Kidney (tissue), 13 donors: ENCODE measurements at regions not wholly inside any gene's neighbourhood (a gene's known extent, or its start where the extent isn't known, plus 50 kb on each side); places are given as distances from the start of the nearest gene placed in this dataset.
"Not testable (repeated sequence)": the region's sequence is repeated elsewhere in the genome, so short reads cannot be mapped to it uniquely, and the experiment has no call there.

Experiments
- DNase-seq, 5 donors: peaks; one replicate each; pipeline ENCODE4 v3.0.0-alpha.2; 2013 to 2020
- FAIRE-seq: peaks from 2 replicates; lab custom pipeline; 2012; peaks lifted over from hg19 to GRCh38; lab: Jason Lieb, UNC
- H3K27ac ChIP-seq, 2 donors: one replicate each; pipeline ENCODE4 v1.7.0; 2013; ENCODE audit warnings: low read depth in 2 of 2, low read length in 2 of 2, inconsistent platforms in 1 of 2
- H3K27me3 ChIP-seq: one replicate; pipeline ENCODE4 v1.7.1; 2013; ENCODE audit warnings: low read length, inconsistent platforms; ENCODE audit not compliant: control insufficient read depth, insufficient read depth
- H3K36me3 ChIP-seq, 3 donors: one replicate each; pipeline versions ENCODE4 v1.7.0 to v1.7.1; 2013; ENCODE audit warnings: low read length in 3 of 3, control low read depth in 1 of 3, inconsistent platforms in 1 of 3; ENCODE audit not compliant: insufficient read depth in 3 of 3, control insufficient read depth in 2 of 3
- H3K4me1 ChIP-seq, 3 donors: one replicate each; pipeline versions ENCODE4 v1.7.0 to v1.7.1; 2013; ENCODE audit warnings: low read length in 3 of 3, inconsistent platforms in 1 of 3, low read depth in 1 of 3; ENCODE audit not compliant: control insufficient read depth in 2 of 3, insufficient read depth in 2 of 3
- H3K4me3 ChIP-seq, 3 donors: one replicate each; pipeline versions ENCODE4 v1.7.0 to v1.8.1; 2013; ENCODE audit warnings: low read length in 3 of 3, control low read depth in 1 of 3, inconsistent platforms in 1 of 3
- H3K9ac ChIP-seq, 3 donors: one replicate each; pipeline versions ENCODE4 v1.7.0 to v1.7.1; 2013; ENCODE audit warnings: low read length in 3 of 3, control low read depth in 1 of 3, inconsistent platforms in 1 of 3
- H3K9me3 ChIP-seq, 3 donors: one replicate each; pipeline versions ENCODE4 v1.7.0 to v1.7.1; 2013; ENCODE audit warnings: low read length in 3 of 3, control low read depth in 1 of 3, inconsistent platforms in 1 of 3; ENCODE audit not compliant: control insufficient read depth in 2 of 3, insufficient read depth in 1 of 3
- CTCF ChIP-seq: IDR thresholded peaks from 3 replicates; pipeline ENCODE4 v1.5.1; 2012; ENCODE audit warnings: mild to moderate bottlenecking, moderate library complexity, borderline replicate concordance; ENCODE audit not compliant: insufficient read depth; ENCODE audit errors: extremely low read depth
- intact Hi-C: fragments of 100-400 bp; cut with DNase I; formaldehyde crosslinking; loops from one replicate; pipeline ENCODE4 v1.11.1; 2022
- donor health status: control.
- donor health status: control.
- donor health status: control.
- donor health status: control.
- donor health status: control.
- donor health status: DM: yes; HTN: yes; CAD: no.
- donor health status: Normal renal cell carcinoma (clear cell type).

- FAIRE-seq, result no peak
- no peaks in the 10 kb centered on the region for H3K9me3 ChIP-seq
- H3K36me3 ChIP-seq, result no peaks in the 10 kb centered on the region
- no peak overlapping the region for H3K9ac ChIP-seq
- H3K27ac ChIP-seq, result no peak overlapping the region
- H3K27me3 ChIP-seq, result no peaks in the 10 kb centered on the region
- no peaks in the 10 kb centered on the region for H3K4me1 ChIP-seq
- peak in 1 of 5 donors; percentile 36 for DNase-seq
- intact Hi-C loops, result no loop called here
- no peak for TF ChIP-seq CTCF
- no peak overlapping the region for H3K4me3 ChIP-seq
Measured at GRCh38 chr12:131559517-131560516, 151.1 kb upstream of the SFSWAP start.

GRCh38 chr12:131561051-131561450 lies 149.8 kb upstream of the SFSWAP start:
- no peak for FAIRE-seq

GRCh38 chr12:131561891-131562684 lies 148.8 kb upstream of the SFSWAP start:
- no peak for TF ChIP-seq CTCF
- H3K4me3 ChIP-seq, result no peak overlapping the region
- H3K36me3 ChIP-seq, result no peaks in the 10 kb centered on the region
- no peaks in the 10 kb centered on the region for H3K4me1 ChIP-seq
- intact Hi-C loops, result no loop called here
- no peaks in the 10 kb centered on the region for H3K27me3 ChIP-seq
- no peak for DNase-seq
- no peak overlapping the region for H3K9ac ChIP-seq
- no peaks in the 10 kb centered on the region for H3K9me3 ChIP-seq
- H3K27ac ChIP-seq, result no peak overlapping the region
- no peak for FAIRE-seq

More at GRCh38 chr12:131561051-131561450, 149.8 kb upstream of the SFSWAP start:
- Histone ChIP-seq H3K4me1 (no peaks in the 10 kb centered on the region), H3K9me3 (no peaks in the 10 kb centered on the region), H3K27me3 (no peaks in the 10 kb centered on the region), H3K36me3 (no peaks in the 10 kb centered on the region), H3K4me3 (no peak overlapping the region), H3K27ac (no peak overlapping the region), H3K9ac (no peak overlapping the region)
- no peak for TF ChIP-seq CTCF
- intact Hi-C loops, result no loop called here
- no peak for DNase-seq

GRCh38 chr12:131564138-131564727 lies 146.7 kb upstream of the SFSWAP start:
- H3K36me3 ChIP-seq, H3K4me3 ChIP-seq, H3K9ac ChIP-seq, H3K9me3 ChIP-seq, intact Hi-C loops, FAIRE-seq, H3K27me3 ChIP-seq, H3K27ac ChIP-seq, H3K4me1 ChIP-seq: not testable (repeated sequence)
- peak in 2 of 5 donors; percentile 10 to 16 for DNase-seq
